ENCODE measurements at regions not wholly inside any gene's neighbourhood (a gene's known extent, or its start where the extent isn't known, plus 50 kb on each side); places are given as distances from the start of the nearest gene placed in this dataset.
A peak's percentile ranks its signal among the peaks of the same experiment; 100 is the strongest.

- TF ChIP-seq USF1 (CRISPR knock-in tag; IDR thresholded peaks at IDR 0.05) (no peak), CTCF (IDR thresholded peaks at IDR 0.05) (peak; percentile 44; the same call in 1 of the 2 replicates)
- DNase-seq (ENCODE audit: low spot score), result peak; percentile 45
- 0 out of 2 replicates have a peak, but pooled peaks cover 4% of the 10 kb centered on the region for H3K4me1 Mint-ChIP-seq
- ATAC-seq, result peak; percentile 74
- no peak overlapping the region for H3K4me3 Mint-ChIP-seq
- H3K9me3 Mint-ChIP-seq, result peaks cover 4% of the 10 kb centered on the region
- POLR2A ChIA-PET, result no interaction called here
- H3K27ac Mint-ChIP-seq, result no peak overlapping the region
- H3K27me3 Mint-ChIP-seq (ENCODE audit: low read depth), result no peaks in the 10 kb centered on the region; the same call in 1 of the 2 replicates
- H3K36me3 Mint-ChIP-seq, result no peaks in the 10 kb centered on the region
- CTCF ChIA-PET, result interaction anchor here (0.8 to 1.5 kb wide), 7 partner anchors 10 to 320 kb away, joined by 3 to 4 read pairs (median 3); no protein-coding TSS in a partner anchor
Observed at GRCh38 chr19:28943651-28944050, 269.3 kb downstream of the UQCRFS1 start.

GRCh38 chr19:28941833-28942232, 271.1 kb downstream of the UQCRFS1 start:
- no peak for TF ChIP-seq CTCF (IDR thresholded peaks at IDR 0.05)
- no peak for TF ChIP-seq IRF2 (CRISPR knock-in tag; IDR thresholded peaks at IDR 0.05; ENCODE audit: borderline replicate concordance, low read depth)
- TF ChIP-seq RELA (CRISPR knock-in tag; IDR thresholded peaks at IDR 0.05; ENCODE audit: borderline replicate concordance), result no peak
- Mint-ChIP-seq H3K27ac (no peak overlapping the region), H3K36me3 (peaks cover 5% of the 10 kb centered on the region; the same call in 1 of the 2 replicates), H3K27me3 (ENCODE audit: low read depth) (no peaks in the 10 kb centered on the region; the same call in 1 of the 2 replicates), H3K4me1 (0 out of 2 replicates have a peak, but pooled peaks cover 4% of the 10 kb centered on the region), H3K9me3 (peaks cover 10% of the 10 kb centered on the region), H3K4me3 (no peak overlapping the region)
- POLR2A ChIA-PET, result no interaction called here
- CTCF ChIA-PET, result no interaction called here
- ATAC-seq (no peak), DNase-seq (ENCODE audit: low spot score) (no peak)

- TF ChIP-seq HMGA2 (CRISPR knock-in tag; IDR thresholded peaks at IDR 0.05), result no peak
- TF ChIP-seq ARID4B (CRISPR knock-in tag; IDR thresholded peaks at IDR 0.05; ENCODE audit: borderline replicate concordance), result no peak
- TF ChIP-seq JUN (CRISPR knock-in tag; IDR thresholded peaks at IDR 0.05), result no peak
- TF ChIP-seq ATF1 (CRISPR knock-in tag; IDR thresholded peaks at IDR 0.05), result no peak
- no peak overlapping the region for H3K4me3 Mint-ChIP-seq
- peaks cover 10% of the 10 kb centered on the region for H3K9me3 Mint-ChIP-seq
- peaks cover 5% of the 10 kb centered on the region; the same call in 1 of the 2 replicates for H3K36me3 Mint-ChIP-seq
- ChIA-PET CTCF (interaction anchor here (1.2 kb wide), 1 partner anchor 319 kb away, joined by 3 read pairs; no protein-coding TSS in a partner anchor), POLR2A (interaction anchor here (0.7 kb wide), 1 partner anchor 37 kb away, joined by 3 read pairs; no protein-coding TSS in a partner anchor)
- 0 out of 2 replicates have a peak, but pooled peaks cover 4% of the 10 kb centered on the region for H3K4me1 Mint-ChIP-seq
- DNase-seq (ENCODE audit: low spot score) (no peak), ATAC-seq (no peak)
- H3K27me3 Mint-ChIP-seq (ENCODE audit: low read depth), result no peaks in the 10 kb centered on the region; the same call in 1 of the 2 replicates
- no peak overlapping the region for H3K27ac Mint-ChIP-seq
Observed at GRCh38 chr19:28940751-28941500, 272.0 kb downstream of the UQCRFS1 start.

Measured in WTC11 (cell line).